HG02840 (cell line): ENCODE measurements at regions not wholly inside any gene's neighbourhood (a gene's known extent, or its start where the extent isn't known, plus 50 kb on each side); places are given as distances from the start of the nearest gene placed in this dataset.
A peak's percentile ranks its signal among the peaks of the same experiment; 100 is the strongest.

Experiments
- ATAC-seq: cut with Tn5 transposase; IDR thresholded peaks from one replicate; pipeline ENCODE4 v1.9.1; 2021; ENCODE audit warnings: mild to moderate bottlenecking, moderate library complexity, moderate number of reproducible peaks; ENCODE audit not compliant: unreplicated experiment, low FRiP score

GRCh38 chr11:11178671-11179638 is 174.1 kb downstream of the CSNK2A3 start:
- ATAC-seq: no peak

- no peak for ATAC-seq
Measured at GRCh38 chr11:11177156-11177808, 175.8 kb downstream of the CSNK2A3 start.

GRCh38 chr11:11173316-11174025 is 179.6 kb downstream of the CSNK2A3 start:
- no peak for ATAC-seq

- peak; percentile 54 for ATAC-seq
Measured at GRCh38 chr11:11171854-11172253, 181.2 kb downstream of the CSNK2A3 start.

- no peak for ATAC-seq
Measured at GRCh38 chr11:11171285-11171684, 181.8 kb downstream of the CSNK2A3 start.

GRCh38 chr11:11170352-11171084 is 182.5 kb downstream of the CSNK2A3 start:
- no peak for ATAC-seq

- no peak for ATAC-seq
Measured at GRCh38 chr11:11169715-11170351, 183.2 kb downstream of the CSNK2A3 start.

- no peak for ATAC-seq
Measured at GRCh38 chr11:11167806-11168205, 185.2 kb downstream of the CSNK2A3 start.

- ATAC-seq: no peak
Measured at GRCh38 chr11:11164334-11164690, 188.7 kb downstream of the CSNK2A3 start.

- ATAC-seq: no peak
Measured at GRCh38 chr11:11163669-11164333, 189.2 kb downstream of the CSNK2A3 start.

- ATAC-seq: no peak
Measured at GRCh38 chr11:11163236-11163635, 189.8 kb downstream of the CSNK2A3 start.

- ATAC-seq: no peak
Measured at GRCh38 chr11:11157185-11157584, 195.9 kb downstream of the CSNK2A3 start.

- no peak for ATAC-seq
Measured at GRCh38 chr11:11155962-11156815, 196.9 kb downstream of the CSNK2A3 start.

GRCh38 chr11:11152877-11153276 is 200.2 kb downstream of the CSNK2A3 start:
- ATAC-seq: no peak

GRCh38 chr11:11149671-11150459 is 203.2 kb downstream of the CSNK2A3 start:
- no peak for ATAC-seq

- ATAC-seq: no peak
Measured at GRCh38 chr11:11148596-11148995, 204.5 kb downstream of the CSNK2A3 start.

GRCh38 chr11:11148104-11148509 is 204.9 kb downstream of the CSNK2A3 start:
- ATAC-seq: no peak

GRCh38 chr11:11146830-11147229 is 206.2 kb downstream of the CSNK2A3 start:
- no peak for ATAC-seq
